ENCODE measurements at regions not wholly inside any gene's neighbourhood (a gene's known extent, or its start where the extent isn't known, plus 50 kb on each side); places are given as distances from the start of the nearest gene placed in this dataset.

DNA sequence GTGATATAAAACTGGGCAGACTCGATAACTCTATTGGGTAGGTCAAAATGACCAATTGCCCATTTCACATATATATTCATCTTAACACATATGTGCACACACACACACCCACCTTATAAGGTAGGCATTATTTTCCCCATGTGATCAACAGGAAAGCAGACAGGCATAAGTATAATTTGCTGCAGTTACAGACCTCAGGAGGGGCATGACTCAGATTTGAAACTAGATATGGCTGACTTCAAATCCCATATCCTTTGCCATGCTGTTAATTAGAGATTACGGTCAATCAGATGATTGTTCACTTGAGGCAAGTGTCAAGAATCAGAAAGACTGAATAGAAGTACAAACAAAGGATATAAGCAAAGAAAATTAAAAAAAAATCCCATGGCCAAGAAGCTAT, 910.6 kb downstream of the NTRK3 start:
- Histone ChIP-seq H3K27ac (replicated peaks in 1 of 4) (no peak overlapping the region), H3K27me3 (no peaks in the 10 kb centered on the region), H3K36me3 (no peaks in the 10 kb centered on the region), H3K9me3 (peaks cover 0 to 3% (median 0%) of the 10 kb centered on the region in 4 donors), H3K4me3 (no peak overlapping the region), H3K4me1 (peaks cover 0 to 4% (median 0%) of the 10 kb centered on the region in 4 donors)
- intact Hi-C loops (cut with DNase I): no loop called here
- 89% methylated on average over 2 of the region's 2 CpGs for WGBS
- TF ChIP-seq EP300 (IDR thresholded peaks at IDR 0.05) (no peak), POLR2A (IDR thresholded peaks at IDR 0.05; ENCODE audit: low read depth) (no peak), POLR2AphosphoS5 (IDR thresholded peaks at IDR 0.05) (no peak)
- TF ChIP-seq, protein P1, sequence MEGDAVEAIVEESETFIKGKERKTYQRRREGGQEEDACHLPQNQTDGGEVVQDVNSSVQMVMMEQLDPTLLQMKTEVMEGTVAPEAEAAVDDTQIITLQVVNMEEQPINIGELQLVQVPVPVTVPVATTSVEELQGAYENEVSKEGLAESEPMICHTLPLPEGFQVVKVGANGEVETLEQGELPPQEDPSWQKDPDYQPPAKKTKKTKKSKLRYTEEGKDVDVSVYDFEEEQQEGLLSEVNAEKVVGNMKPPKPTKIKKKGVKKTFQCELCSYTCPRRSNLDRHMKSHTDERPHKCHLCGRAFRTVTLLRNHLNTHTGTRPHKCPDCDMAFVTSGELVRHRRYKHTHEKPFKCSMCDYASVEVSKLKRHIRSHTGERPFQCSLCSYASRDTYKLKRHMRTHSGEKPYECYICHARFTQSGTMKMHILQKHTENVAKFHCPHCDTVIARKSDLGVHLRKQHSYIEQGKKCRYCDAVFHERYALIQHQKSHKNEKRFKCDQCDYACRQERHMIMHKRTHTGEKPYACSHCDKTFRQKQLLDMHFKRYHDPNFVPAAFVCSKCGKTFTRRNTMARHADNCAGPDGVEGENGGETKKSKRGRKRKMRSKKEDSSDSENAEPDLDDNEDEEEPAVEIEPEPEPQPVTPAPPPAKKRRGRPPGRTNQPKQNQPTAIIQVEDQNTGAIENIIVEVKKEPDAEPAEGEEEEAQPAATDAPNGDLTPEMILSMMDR (IDR thresholded peaks at IDR 0.05): no peak
- no peak for DNase-seq (ENCODE audit: extremely low spot score)

DNA sequence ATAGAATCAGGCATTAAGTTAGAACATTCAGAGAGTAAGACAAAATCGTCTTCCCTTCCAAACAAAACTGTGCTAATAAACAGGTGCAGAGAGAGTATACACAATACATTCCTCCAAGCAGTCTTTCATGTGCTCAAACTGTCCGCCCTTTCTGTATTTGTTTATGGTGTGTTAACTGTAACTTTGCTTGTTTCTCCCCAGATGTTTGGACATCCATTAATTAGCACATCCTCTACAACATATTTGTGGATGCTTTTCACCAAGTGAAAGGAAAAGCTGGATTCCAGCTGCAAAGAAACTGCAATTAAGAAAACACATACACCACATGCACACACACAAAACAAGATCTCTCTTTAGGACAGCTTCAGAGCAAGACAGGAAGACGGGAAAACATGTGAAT, 912.6 kb downstream of the NTRK3 start:
- peaks cover 0 to 4% (median 0%) of the 10 kb centered on the region in 4 donors for H3K4me1 ChIP-seq
- H3K4me3 ChIP-seq: no peak overlapping the region
- H3K27ac ChIP-seq (replicated peaks in 1 of 4): no peak overlapping the region
- no peaks in the 10 kb centered on the region for H3K36me3 ChIP-seq
- TF ChIP-seq, protein P1 (IDR thresholded peaks at IDR 0.05): no peak
- TF ChIP-seq EP300 (IDR thresholded peaks at IDR 0.05) (no peak), POLR2A (IDR thresholded peaks at IDR 0.05; ENCODE audit: low read depth) (no peak), POLR2AphosphoS5 (IDR thresholded peaks at IDR 0.05) (no peak)
- intact Hi-C loops (cut with DNase I): no loop called here
- H3K27me3 ChIP-seq: no peaks in the 10 kb centered on the region
- 54% methylated on average over 3 of the region's 3 CpGs for WGBS
- peaks cover 0 to 3% (median 0%) of the 10 kb centered on the region in 4 donors for H3K9me3 ChIP-seq
- no peak for DNase-seq (ENCODE audit: extremely low spot score)

DNA sequence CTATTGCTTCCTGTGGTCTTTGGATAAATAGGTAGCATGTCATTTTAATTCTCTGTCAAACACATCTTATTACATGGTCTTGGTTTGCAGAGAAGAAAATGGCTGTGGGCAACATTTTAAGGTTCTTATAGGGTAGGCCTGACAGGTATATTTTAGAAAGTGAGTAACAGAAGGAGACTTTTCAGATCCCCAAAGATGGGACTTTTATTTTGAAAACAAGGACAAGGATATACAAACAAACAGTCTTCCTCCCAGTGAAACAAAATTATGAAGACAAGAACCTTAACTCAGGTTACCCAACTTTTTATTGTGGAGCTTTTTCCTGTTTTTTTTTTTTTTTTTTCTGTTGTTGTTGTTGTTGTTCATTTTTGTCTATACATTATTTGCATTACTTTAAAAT, 916.2 kb downstream of the NTRK3 start:
- H3K4me3 ChIP-seq: no peak overlapping the region
- intact Hi-C loops (cut with DNase I): no loop called here
- no peaks in the 10 kb centered on the region for H3K36me3 ChIP-seq
- DNase-seq (ENCODE audit: extremely low spot score): no peak
- no peaks in the 10 kb centered on the region for H3K27me3 ChIP-seq
- H3K27ac ChIP-seq (replicated peaks in 1 of 4): no peak overlapping the region
- TF ChIP-seq, protein P1 (IDR thresholded peaks at IDR 0.05): no peak
- TF ChIP-seq POLR2A (IDR thresholded peaks at IDR 0.05; ENCODE audit: low read depth) (no peak), EP300 (IDR thresholded peaks at IDR 0.05) (no peak), POLR2AphosphoS5 (IDR thresholded peaks at IDR 0.05) (no peak)
- H3K4me1 ChIP-seq: no peaks in the 10 kb centered on the region
- no peaks in the 10 kb centered on the region for H3K9me3 ChIP-seq

DNA sequence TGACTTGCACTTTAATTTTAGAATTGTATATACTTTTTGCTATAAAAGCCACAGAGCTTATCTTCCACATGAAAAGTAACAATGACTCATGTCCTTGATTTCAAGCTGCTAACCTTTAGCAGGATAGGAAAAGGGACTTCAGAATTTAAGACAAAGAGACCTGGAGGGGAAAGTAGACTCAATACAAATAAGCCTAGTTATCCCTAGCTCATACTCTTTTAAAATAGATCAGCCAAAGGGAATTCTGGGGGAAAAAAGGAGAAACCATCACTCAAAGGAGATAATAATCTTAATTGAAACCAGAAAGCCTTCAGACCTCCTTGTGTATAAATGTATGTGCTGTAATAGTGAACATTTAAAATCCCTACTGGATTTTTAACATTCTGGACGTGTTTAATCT, 930.3 kb downstream of the NTRK3 start:
- Histone ChIP-seq H3K27ac (replicated peaks in 1 of 4) (no peak overlapping the region), H3K36me3 (no peaks in the 10 kb centered on the region), H3K27me3 (no peaks in the 10 kb centered on the region), H3K4me3 (no peak overlapping the region), H3K4me1 (no peaks in the 10 kb centered on the region), H3K9me3 (peaks cover 0 to 3% (median 0%) of the 10 kb centered on the region in 4 donors)
- 34% methylated on average over 1 of the region's 1 CpG for WGBS
- intact Hi-C loops (cut with DNase I): no loop called here
- no peak for DNase-seq (ENCODE audit: extremely low spot score)
- TF ChIP-seq, protein P1 (IDR thresholded peaks at IDR 0.05): no peak
- no peak for TF ChIP-seq POLR2A (IDR thresholded peaks at IDR 0.05; ENCODE audit: low read depth)
- no peak for TF ChIP-seq POLR2AphosphoS5 (IDR thresholded peaks at IDR 0.05)
- TF ChIP-seq EP300 (IDR thresholded peaks at IDR 0.05): no peak

DNA sequence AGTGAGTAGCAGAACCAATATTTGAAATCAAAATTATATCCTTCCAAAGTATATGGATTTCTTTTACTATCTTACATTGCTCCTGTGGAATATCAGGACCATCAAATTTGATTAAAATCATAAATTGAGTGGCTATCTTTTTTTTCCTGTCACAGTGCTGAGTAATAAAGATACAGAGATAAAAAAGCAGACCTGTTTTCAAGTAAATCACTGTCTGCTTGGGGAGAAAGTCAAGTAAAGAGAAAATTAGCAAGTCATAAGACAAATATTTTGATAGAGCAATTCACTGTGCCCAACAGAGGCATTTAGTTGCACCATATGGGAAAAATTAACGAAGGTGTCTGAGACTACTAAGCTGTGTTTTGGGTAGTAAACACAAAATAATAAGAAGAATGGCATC, 933.7 kb downstream of the NTRK3 start:
- H3K36me3 ChIP-seq: no peaks in the 10 kb centered on the region
- H3K27ac ChIP-seq (replicated peaks in 1 of 4): no peak overlapping the region
- peaks cover 0 to 3% (median 0%) of the 10 kb centered on the region in 4 donors for H3K4me1 ChIP-seq
- TF ChIP-seq POLR2A (IDR thresholded peaks at IDR 0.05; ENCODE audit: low read depth) (no peak), POLR2AphosphoS5 (IDR thresholded peaks at IDR 0.05) (no peak), EP300 (IDR thresholded peaks at IDR 0.05) (no peak)
- TF ChIP-seq, protein P1 (IDR thresholded peaks at IDR 0.05): no peak
- no peaks in the 10 kb centered on the region for H3K27me3 ChIP-seq
- WGBS: 50% methylated on average over 1 of the region's 1 CpG
- no peak for DNase-seq (ENCODE audit: extremely low spot score)
- no peaks in the 10 kb centered on the region for H3K9me3 ChIP-seq
- H3K4me3 ChIP-seq: no peak overlapping the region
- intact Hi-C loops (cut with DNase I): no loop called here
